ENCODE measurements at regions not wholly inside any gene's neighbourhood (a gene's known extent, or its start where the extent isn't known, plus 50 kb on each side); places are given as distances from the start of the nearest gene placed in this dataset.

- DNase-seq (ENCODE audit: low read depth in 4 of 4, low spot score in 1 of 4): no peak
Observed at GRCh38 chr3:170753421-170754310, 116.3 kb downstream of the RPL22L1 start.

- DNase-seq (ENCODE audit: low read depth in 4 of 4, low spot score in 1 of 4): no peak
Observed at GRCh38 chr3:170752571-170753155, 117.3 kb downstream of the RPL22L1 start.

GRCh38 chr3:170751899-170752293 is 118.1 kb downstream of the RPL22L1 start:
- no peak for DNase-seq (ENCODE audit: low read depth in 4 of 4, low spot score in 1 of 4)

- DNase-seq (ENCODE audit: low read depth in 4 of 4, low spot score in 1 of 4): no peak
Observed at GRCh38 chr3:170751083-170751898, 118.7 kb downstream of the RPL22L1 start.

- DNase-seq (ENCODE audit: low read depth in 4 of 4, low spot score in 1 of 4): no peak
Observed at GRCh38 chr3:170750478-170750830, 119.5 kb downstream of the RPL22L1 start.

GRCh38 chr3:170749765-170750477 is 120.1 kb downstream of the RPL22L1 start:
- no peak for DNase-seq (ENCODE audit: low read depth in 4 of 4, low spot score in 1 of 4)

- DNase-seq (ENCODE audit: low read depth in 4 of 4, low spot score in 1 of 4): no peak
Observed at GRCh38 chr3:170749185-170749584, 120.8 kb downstream of the RPL22L1 start.

GRCh38 chr3:170746175-170746942 is 123.6 kb downstream of the RPL22L1 start:
- DNase-seq (ENCODE audit: low read depth in 4 of 4, low spot score in 1 of 4): no peak

GRCh38 chr3:170745211-170745718 is 124.7 kb downstream of the RPL22L1 start:
- DNase-seq (ENCODE audit: low read depth in 4 of 4, low spot score in 1 of 4): no peak

- DNase-seq (ENCODE audit: low read depth in 4 of 4, low spot score in 1 of 4): no peak
Observed at GRCh38 chr3:170741756-170742529, 128.1 kb downstream of the RPL22L1 start.

- DNase-seq (ENCODE audit: low read depth in 4 of 4, low spot score in 1 of 4): no peak
Observed at GRCh38 chr3:170740726-170741591, 129.0 kb downstream of the RPL22L1 start.

GRCh38 chr3:170740285-170740684 is 129.7 kb downstream of the RPL22L1 start:
- no peak for DNase-seq (ENCODE audit: low read depth in 4 of 4, low spot score in 1 of 4)

GRCh38 chr3:170739410-170739809 is 130.6 kb downstream of the RPL22L1 start:
- no peak for DNase-seq (ENCODE audit: low read depth in 4 of 4, low spot score in 1 of 4)

- DNase-seq (ENCODE audit: low read depth in 4 of 4, low spot score in 1 of 4): no peak
Observed at GRCh38 chr3:170738766-170739165, 131.2 kb downstream of the RPL22L1 start.

- DNase-seq (ENCODE audit: low read depth in 4 of 4, low spot score in 1 of 4): no peak
Observed at GRCh38 chr3:170737498-170738162, 132.4 kb downstream of the RPL22L1 start.

GRCh38 chr3:170735821-170736220 is 134.2 kb downstream of the RPL22L1 start:
- DNase-seq (ENCODE audit: low read depth in 4 of 4, low spot score in 1 of 4): no peak

GRCh38 chr3:170734735-170735065 is 135.3 kb downstream of the RPL22L1 start:
- no peak for DNase-seq (ENCODE audit: low read depth in 4 of 4, low spot score in 1 of 4)
